ENCODE measurements at regions not wholly inside any gene's neighbourhood (a gene's known extent, or its start where the extent isn't known, plus 50 kb on each side); places are given as distances from the start of the nearest gene placed in this dataset.

DNA sequence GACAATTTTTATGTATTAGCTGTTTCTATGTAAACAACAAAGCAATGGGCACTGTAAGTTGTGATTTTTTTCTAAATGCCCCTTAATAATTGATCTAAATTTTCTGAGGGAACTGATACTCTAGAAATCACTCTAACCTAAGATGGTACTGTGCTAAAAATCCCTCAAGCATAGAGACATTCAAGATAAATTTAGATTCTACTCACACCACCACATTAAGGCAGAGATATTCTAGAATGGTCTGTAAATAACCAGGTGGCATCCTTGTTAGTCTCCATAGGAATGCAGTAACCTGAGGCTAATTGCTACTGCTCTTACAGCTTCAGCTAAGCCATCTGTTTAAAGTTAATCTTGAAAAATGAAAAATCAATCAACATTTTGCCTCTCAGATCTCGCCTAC lies 87.3 kb downstream of the SLC41A2 start:
- H3K36me3 Mint-ChIP-seq (ENCODE audit: low read depth) = no peaks in the 10 kb centered on the region; the same call in 2 of the 3 replicates
- Histone ChIP-seq H3K79me2 (replicated peaks; ENCODE audit: insufficient read depth) (no peaks in the 10 kb centered on the region), H3K4me3 (no peak overlapping the region), H3K4me2 (no peak overlapping the region), H3K27me3 (ENCODE audit: insufficient read depth) (no peaks in the 10 kb centered on the region), H4K20me1 (replicated peaks; ENCODE audit: insufficient read depth) (no peaks in the 10 kb centered on the region), H3K36me3 (ENCODE audit: insufficient read depth) (no peaks in the 10 kb centered on the region), H3K9me2 (ENCODE audit: insufficient read depth) (no peaks in the 10 kb centered on the region), H2AFZ (no peak overlapping the region), H3K4me1 (ENCODE audit: insufficient read depth) (no peaks in the 10 kb centered on the region), H3F3A (replicated peaks; ENCODE audit: low read depth) (no peaks in the 10 kb centered on the region), H3K27ac (ENCODE audit: low read depth) (no peak overlapping the region)
- H3K4me3 Mint-ChIP-seq = no peak overlapping the region
- TF ChIP-seq, protein P1, sequence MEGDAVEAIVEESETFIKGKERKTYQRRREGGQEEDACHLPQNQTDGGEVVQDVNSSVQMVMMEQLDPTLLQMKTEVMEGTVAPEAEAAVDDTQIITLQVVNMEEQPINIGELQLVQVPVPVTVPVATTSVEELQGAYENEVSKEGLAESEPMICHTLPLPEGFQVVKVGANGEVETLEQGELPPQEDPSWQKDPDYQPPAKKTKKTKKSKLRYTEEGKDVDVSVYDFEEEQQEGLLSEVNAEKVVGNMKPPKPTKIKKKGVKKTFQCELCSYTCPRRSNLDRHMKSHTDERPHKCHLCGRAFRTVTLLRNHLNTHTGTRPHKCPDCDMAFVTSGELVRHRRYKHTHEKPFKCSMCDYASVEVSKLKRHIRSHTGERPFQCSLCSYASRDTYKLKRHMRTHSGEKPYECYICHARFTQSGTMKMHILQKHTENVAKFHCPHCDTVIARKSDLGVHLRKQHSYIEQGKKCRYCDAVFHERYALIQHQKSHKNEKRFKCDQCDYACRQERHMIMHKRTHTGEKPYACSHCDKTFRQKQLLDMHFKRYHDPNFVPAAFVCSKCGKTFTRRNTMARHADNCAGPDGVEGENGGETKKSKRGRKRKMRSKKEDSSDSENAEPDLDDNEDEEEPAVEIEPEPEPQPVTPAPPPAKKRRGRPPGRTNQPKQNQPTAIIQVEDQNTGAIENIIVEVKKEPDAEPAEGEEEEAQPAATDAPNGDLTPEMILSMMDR (conservative IDR thresholded peaks at IDR 0.05; ENCODE audit: low read depth in 2 of 2) = no peak
- peak; percentile 58 for ATAC-seq
- peaks cover 3% of the 10 kb centered on the region; the same call in 2 of the 3 replicates for H3K4me1 Mint-ChIP-seq
- H3K27me3 Mint-ChIP-seq (ENCODE audit: insufficient read depth, low read depth, poor library complexity) = no peaks in the 10 kb centered on the region
- DNase-seq (ENCODE audit: low spot score) = peak; percentile 40
- peaks cover 12% of the 10 kb centered on the region; the same call in 1 of the 3 replicates for H3K9me3 Mint-ChIP-seq
- no peak overlapping the region for H3K27ac Mint-ChIP-seq

DNA sequence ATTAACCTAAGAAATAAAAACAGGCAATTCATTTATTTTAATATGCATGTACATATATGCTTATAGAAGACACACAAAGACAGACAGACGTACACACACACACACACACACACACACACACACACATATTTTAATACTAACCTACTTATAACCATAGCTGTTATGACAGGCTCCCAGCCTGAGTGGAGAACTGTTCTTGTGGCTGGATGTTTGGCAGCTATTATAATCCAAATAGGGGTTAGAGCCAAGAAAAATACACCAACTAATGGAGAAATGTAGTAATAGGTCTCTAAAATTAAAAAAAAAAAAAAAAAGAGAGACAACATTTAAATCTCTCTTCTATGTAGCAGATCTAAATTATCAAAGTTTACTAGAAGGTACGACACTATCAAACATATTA lies 91.8 kb downstream of the SLC41A2 start:
- Mint-ChIP-seq H3K27ac (no peak overlapping the region), H3K9me3 (no peaks in the 10 kb centered on the region), H3K4me3 (no peak overlapping the region), H3K4me1 (peaks cover 3% of the 10 kb centered on the region; the same call in 2 of the 3 replicates), H3K36me3 (ENCODE audit: low read depth) (no peaks in the 10 kb centered on the region), H3K27me3 (ENCODE audit: insufficient read depth, low read depth, poor library complexity) (no peaks in the 10 kb centered on the region)
- Histone ChIP-seq H2AFZ (no peak overlapping the region), H3K9me2 (ENCODE audit: insufficient read depth) (no peaks in the 10 kb centered on the region), H3K4me2 (no peak overlapping the region), H3K36me3 (ENCODE audit: insufficient read depth) (no peaks in the 10 kb centered on the region), H3K27me3 (ENCODE audit: insufficient read depth) (no peaks in the 10 kb centered on the region), H3K4me1 (ENCODE audit: insufficient read depth) (no peaks in the 10 kb centered on the region), H3F3A (replicated peaks; ENCODE audit: low read depth) (no peaks in the 10 kb centered on the region), H3K27ac (ENCODE audit: low read depth) (no peak overlapping the region), H3K4me3 (no peak overlapping the region), H4K20me1 (replicated peaks; ENCODE audit: insufficient read depth) (no peaks in the 10 kb centered on the region), H3K79me2 (replicated peaks; ENCODE audit: insufficient read depth) (no peaks in the 10 kb centered on the region)
- ATAC-seq = no peak
- DNase-seq (ENCODE audit: low spot score) = no peak
- TF ChIP-seq ZNF331 (CRISPR knock-in tag; IDR thresholded peaks at IDR 0.05; ENCODE audit: low read depth) (no peak), CREB1 (CRISPR knock-in tag; IDR thresholded peaks at IDR 0.05; ENCODE audit: low read depth) (no peak), EZH2 (IDR thresholded peaks at IDR 0.05; ENCODE audit: low read depth, unreplicated experiment) (no peak)
- TF ChIP-seq, protein P2, sequence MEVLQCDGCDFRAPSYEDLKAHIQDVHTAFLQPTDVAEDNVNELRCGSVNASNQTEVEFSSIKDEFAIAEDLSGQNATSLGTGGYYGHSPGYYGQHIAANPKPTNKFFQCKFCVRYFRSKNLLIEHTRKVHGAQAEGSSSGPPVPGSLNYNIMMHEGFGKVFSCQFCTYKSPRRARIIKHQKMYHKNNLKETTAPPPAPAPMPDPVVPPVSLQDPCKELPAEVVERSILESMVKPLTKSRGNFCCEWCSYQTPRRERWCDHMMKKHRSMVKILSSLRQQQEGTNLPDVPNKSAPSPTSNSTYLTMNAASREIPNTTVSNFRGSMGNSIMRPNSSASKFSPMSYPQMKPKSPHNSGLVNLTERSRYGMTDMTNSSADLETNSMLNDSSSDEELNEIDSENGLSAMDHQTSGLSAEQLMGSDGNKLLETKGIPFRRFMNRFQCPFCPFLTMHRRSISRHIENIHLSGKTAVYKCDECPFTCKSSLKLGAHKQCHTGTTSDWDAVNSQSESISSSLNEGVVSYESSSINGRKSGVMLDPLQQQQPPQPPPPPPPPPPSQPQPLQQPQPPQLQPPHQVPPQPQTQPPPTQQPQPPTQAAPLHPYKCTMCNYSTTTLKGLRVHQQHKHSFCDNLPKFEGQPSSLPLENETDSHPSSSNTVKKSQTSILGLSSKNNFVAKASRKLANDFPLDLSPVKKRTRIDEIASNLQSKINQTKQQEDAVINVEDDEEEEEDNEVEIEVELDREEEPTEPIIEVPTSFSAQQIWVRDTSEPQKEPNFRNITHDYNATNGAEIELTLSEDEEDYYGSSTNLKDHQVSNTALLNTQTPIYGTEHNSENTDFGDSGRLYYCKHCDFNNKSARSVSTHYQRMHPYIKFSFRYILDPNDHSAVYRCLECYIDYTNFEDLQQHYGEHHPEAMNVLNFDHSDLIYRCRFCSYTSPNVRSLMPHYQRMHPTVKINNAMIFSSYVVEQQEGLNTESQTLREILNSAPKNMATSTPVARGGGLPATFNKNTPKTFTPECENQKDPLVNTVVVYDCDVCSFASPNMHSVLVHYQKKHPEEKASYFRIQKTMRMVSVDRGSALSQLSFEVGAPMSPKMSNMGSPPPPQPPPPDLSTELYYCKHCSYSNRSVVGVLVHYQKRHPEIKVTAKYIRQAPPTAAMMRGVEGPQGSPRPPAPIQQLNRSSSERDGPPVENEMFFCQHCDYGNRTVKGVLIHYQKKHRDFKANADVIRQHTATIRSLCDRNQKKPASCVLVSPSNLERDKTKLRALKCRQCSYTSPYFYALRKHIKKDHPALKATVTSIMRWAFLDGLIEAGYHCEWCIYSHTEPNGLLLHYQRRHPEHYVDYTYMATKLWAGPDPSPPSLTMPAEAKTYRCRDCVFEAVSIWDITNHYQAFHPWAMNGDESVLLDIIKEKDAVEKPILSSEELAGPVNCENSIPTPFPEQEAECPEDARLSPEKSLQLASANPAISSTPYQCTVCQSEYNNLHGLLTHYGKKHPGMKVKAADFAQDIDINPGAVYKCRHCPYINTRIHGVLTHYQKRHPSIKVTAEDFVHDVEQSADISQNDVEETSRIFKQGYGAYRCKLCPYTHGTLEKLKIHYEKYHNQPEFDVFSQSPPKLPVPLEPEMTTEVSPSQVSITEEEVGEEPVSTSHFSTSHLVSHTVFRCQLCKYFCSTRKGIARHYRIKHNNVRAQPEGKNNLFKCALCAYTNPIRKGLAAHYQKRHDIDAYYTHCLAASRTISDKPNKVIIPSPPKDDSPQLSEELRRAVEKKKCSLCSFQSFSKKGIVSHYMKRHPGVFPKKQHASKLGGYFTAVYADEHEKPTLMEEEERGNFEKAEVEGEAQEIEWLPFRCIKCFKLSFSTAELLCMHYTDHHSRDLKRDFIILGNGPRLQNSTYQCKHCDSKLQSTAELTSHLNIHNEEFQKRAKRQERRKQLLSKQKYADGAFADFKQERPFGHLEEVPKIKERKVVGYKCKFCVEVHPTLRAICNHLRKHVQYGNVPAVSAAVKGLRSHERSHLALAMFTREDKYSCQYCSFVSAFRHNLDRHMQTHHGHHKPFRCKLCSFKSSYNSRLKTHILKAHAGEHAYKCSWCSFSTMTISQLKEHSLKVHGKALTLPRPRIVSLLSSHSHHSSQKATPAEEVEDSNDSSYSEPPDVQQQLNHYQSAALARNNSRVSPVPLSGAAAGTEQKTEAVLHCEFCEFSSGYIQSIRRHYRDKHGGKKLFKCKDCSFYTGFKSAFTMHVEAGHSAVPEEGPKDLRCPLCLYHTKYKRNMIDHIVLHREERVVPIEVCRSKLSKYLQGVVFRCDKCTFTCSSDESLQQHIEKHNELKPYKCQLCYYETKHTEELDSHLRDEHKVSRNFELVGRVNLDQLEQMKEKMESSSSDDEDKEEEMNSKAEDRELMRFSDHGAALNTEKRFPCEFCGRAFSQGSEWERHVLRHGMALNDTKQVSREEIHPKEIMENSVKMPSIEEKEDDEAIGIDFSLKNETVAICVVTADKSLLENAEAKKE (CRISPR knock-in tag; IDR thresholded peaks at IDR 0.05) = no peak

Data from GM23338 (cell line).